GM12878 (cell line): ENCODE measurements at regions not wholly inside any gene's neighbourhood (a gene's known extent, or its start where the extent isn't known, plus 50 kb on each side); places are given as distances from the start of the nearest gene placed in this dataset.

Experiments
- ATAC-seq: fragments of 200-7000 bp; cut with Tn5 transposase; 3 replicates; pipeline ENCODE4 v1.9.1; 2020; ENCODE audit warnings: mild to moderate bottlenecking, moderate library complexity
- BruUV-seq: library from RNA; stranded (reverse); fragments of 400-500 nt; replicated peaks from 2 replicates; lab custom pipeline; 2021; lab: Mats Ljungman, UMichigan
- CTCF ChIA-PET: fragments of 300-600 bp; sonication (Branson Sonifier 250); formaldehyde crosslinking; extraction: SDS; loops from one replicate; lab custom pipeline; 2021; ENCODE audit warnings: inconsistent platforms; lab: Yijun Ruan, JAX
- POLR2A ChIA-PET: fragments of 350-600 bp; formaldehyde crosslinking; extraction: SDS; loops from one replicate; lab custom pipeline; 2021; ENCODE audit warnings: inconsistent platforms; lab: Charles Lee
- RAD21 ChIA-PET: fragments of 300-600 bp; sonication (Branson Sonifier 250); formaldehyde crosslinking; loops from one replicate; lab custom pipeline; 2023; ENCODE audit warnings: antibody characterized with exemption; ENCODE audit not compliant: unreplicated experiment; lab: Charles Lee
- SMC1A ChIA-PET: fragments of 300-600 bp; sonication (Branson Sonifier 250); formaldehyde crosslinking; loops from one replicate; lab custom pipeline; 2023; ENCODE audit not compliant: unreplicated experiment, uncharacterized antibody; lab: Charles Lee
- DNase-seq: peaks from one replicate; pipeline ENCODE4 v3.0.0-alpha.2; 2011; ENCODE audit warnings: low read depth, low spot score
- FAIRE-seq: peaks from 3 replicates; lab custom pipeline; 2011; peaks lifted over from hg19 to GRCh38; lab: Jason Lieb, UNC
- H2AFZ ChIP-seq: 2 replicates; pipeline ENCODE4 v1.6.0; 2011; ENCODE audit warnings: low read depth, low read length, control low read depth; ENCODE audit not compliant: control insufficient read depth
- H3K27ac ChIP-seq: 2 replicates; pipeline ENCODE4 v1.5.1; 2011; ENCODE audit warnings: control low read depth; ENCODE audit not compliant: control insufficient read depth, insufficient read depth
- H3K27me3 ChIP-seq, 2 experiments: replicated peaks in 1 of 2; 2 replicates each; pipeline versions ENCODE4 v1.6.0 to v1.6.1; 2011; ENCODE audit warnings: low read length in 1 of 2; ENCODE audit not compliant: control insufficient read depth in 2 of 2, insufficient read depth in 2 of 2
- H3K36me3 ChIP-seq, 2 experiments: 2 replicates each; pipeline ENCODE4 v1.5.1; 2011; ENCODE audit warnings: low read length in 1 of 2; ENCODE audit not compliant: control insufficient read depth in 2 of 2, insufficient read depth in 2 of 2
- H3K4me1 ChIP-seq: 2 replicates; pipeline ENCODE4 v1.6.1; 2011; ENCODE audit warnings: mild to moderate bottlenecking, low read length, moderate library complexity, mixed read lengths; ENCODE audit not compliant: control insufficient read depth, insufficient read depth
- H3K4me2 ChIP-seq: 2 replicates; pipeline ENCODE4 v1.6.0; 2011; ENCODE audit warnings: control low read depth; ENCODE audit not compliant: control insufficient read depth, insufficient read depth
- H3K4me3 ChIP-seq: fragments of 200-600 bp; sonication (generic); 2 replicates; pipeline ENCODE4 v1.5.1; 2016
- H3K79me2 ChIP-seq: 2 replicates; pipeline ENCODE4 v1.6.0; 2011; ENCODE audit warnings: low read length; ENCODE audit not compliant: control insufficient read depth, insufficient read depth
- H3K9ac ChIP-seq: 2 replicates; pipeline ENCODE4 v1.8.0; 2011; ENCODE audit warnings: low read length, control low read depth, mixed read lengths; ENCODE audit not compliant: control insufficient read depth, insufficient read depth
- H3K9me3 ChIP-seq: replicated peaks from 3 replicates; pipeline ENCODE4 v1.5.1; 2011; ENCODE audit warnings: mild to moderate bottlenecking, low read length; ENCODE audit not compliant: control insufficient read depth, insufficient read depth
- H4K20me1 ChIP-seq: 2 replicates; pipeline ENCODE4 v1.6.0; 2011; ENCODE audit not compliant: control insufficient read depth, insufficient read depth
- BRCA1 ChIP-seq: IDR thresholded peaks from 2 replicates; pipeline ENCODE4 v1.6.1; 2011; ENCODE audit warnings: low read depth, low read length, improper control_type of control experiment
- CUX1 ChIP-seq: IDR thresholded peaks from 2 replicates; pipeline ENCODE4 v1.6.1; 2012; ENCODE audit warnings: improper control_type of control experiment, low read depth, low read length; ENCODE audit not compliant: insufficient replicate concordance
- IRF3 ChIP-seq: fragments of 450-650 bp; IDR thresholded peaks from 2 replicates; pipeline ENCODE4 v1.6.1; 2014; ENCODE audit warnings: mild to moderate bottlenecking
- NFIC ChIP-seq: IDR thresholded peaks from 2 replicates; pipeline ENCODE4 v1.6.1; 2012; ENCODE audit warnings: low read depth, mild to moderate bottlenecking, inconsistent platforms, low read length, moderate library complexity
- NRF1 ChIP-seq: conservative IDR thresholded peaks from 2 replicates; pipeline ENCODE4 v1.6.1; 2011; ENCODE audit warnings: mild to moderate bottlenecking, low read depth, low read length, improper control_type of control experiment
- POLR2AphosphoS5 ChIP-seq: IDR thresholded peaks from 2 replicates; pipeline ENCODE4 v1.6.1; 2011; ENCODE audit warnings: mild to moderate bottlenecking, low read length, inconsistent platforms
- SP1 ChIP-seq: IDR thresholded peaks from one replicate; pipeline ENCODE4 v1.6.1; 2011; ENCODE audit warnings: low read depth, low read length
- SREBF1 ChIP-seq: IDR thresholded peaks from 2 replicates; pipeline ENCODE4 v1.6.1; 2012; ENCODE audit warnings: mild to moderate bottlenecking, low read length
- STAT1 ChIP-seq: fragments of 450-650 bp; conservative IDR thresholded peaks from 2 replicates; pipeline ENCODE4 v1.6.1; 2014; ENCODE audit warnings: antibody characterized with exemption, mild to moderate bottlenecking
- TBL1XR1 ChIP-seq: IDR thresholded peaks from 2 replicates; pipeline ENCODE4 v1.6.1; 2012; ENCODE audit warnings: low read depth, low read length, improper control_type of control experiment
- TCF12 ChIP-seq: IDR thresholded peaks from 2 replicates; pipeline ENCODE4 v1.6.1; 2011; ENCODE audit warnings: low read depth, mild to moderate bottlenecking, low read length
- WGBS: methylation state at CpG from one replicate; pipeline ENCODE4 v1.1.6; 2016; ENCODE audit warnings: low lambda C conversion rate; ENCODE audit not compliant: insufficient replicate concordance, insufficient coverage; ENCODE audit errors: missing lambda C conversion rate; 5-methylcytosine and 5-hydroxymethylcytosine counted together
- in situ Hi-C: fragments of 300-500 bp; cut with MboI; formaldehyde crosslinking; loops from 9 replicates; pipeline ENCODE4 v1.14.3; 2018; ENCODE audit warnings: mixed read lengths
- intact Hi-C: fragments of 100-400 bp; cut with micrococcal nuclease; formaldehyde crosslinking; loops from one replicate; pipeline ENCODE4 v1.14.2; 2022; ENCODE audit not compliant: unreplicated experiment
- TF ChIP-seq, protein P1 (sequence below): fragments of 450-650 bp; IDR thresholded peaks from 2 replicates; pipeline ENCODE4 v1.6.1; 2017; ENCODE audit warnings: antibody characterized with exemption, mild to moderate bottlenecking, moderate library complexity
- TF ChIP-seq, protein P2 (sequence below): fragments of 450-650 bp; IDR thresholded peaks from 2 replicates; pipeline ENCODE4 v1.6.1; 2018; ENCODE audit warnings: borderline replicate concordance, mild to moderate bottlenecking; ENCODE audit not compliant: partially characterized antibody

DNA sequence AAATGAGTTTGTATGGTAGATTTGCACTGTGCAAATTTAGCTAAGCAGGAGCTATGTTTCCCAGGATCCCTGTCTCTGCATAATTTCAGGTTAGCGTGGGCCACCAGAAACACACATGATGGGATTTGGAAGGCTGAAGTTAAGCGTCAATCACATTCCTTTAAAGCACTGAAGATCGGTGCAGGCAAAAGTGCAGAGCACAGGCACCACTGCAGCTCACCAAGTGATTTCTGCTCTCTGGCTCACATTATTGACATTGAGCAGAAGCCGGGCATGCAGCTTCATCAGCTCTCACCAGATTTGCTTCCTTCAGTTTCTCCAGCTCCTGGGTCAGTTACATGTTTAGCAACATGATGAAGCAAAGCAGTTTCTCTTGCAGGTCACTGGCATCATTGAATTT is 256.4 kb upstream of the TGFBR2 start (continued):
- TF ChIP-seq IRF3 = no peak
- no peak for TF ChIP-seq SREBF1
- no peak for TF ChIP-seq POLR2AphosphoS5

- no TSS peak for BruUV-seq
- POLR2A ChIA-PET = no interaction called here
- no peaks in the 10 kb centered on the region for H4K20me1 ChIP-seq
- DNase-seq (no peak), ATAC-seq (no peak), FAIRE-seq (no peak)
- H3K9me3 ChIP-seq = no peaks in the 10 kb centered on the region
- RAD21 ChIA-PET = no interaction called here
- in situ Hi-C loops (no loop called here), intact Hi-C loops (no loop called here)
- no peak overlapping the region for H3K4me2 ChIP-seq
- H2AFZ ChIP-seq = no peak overlapping the region
- no peaks in the 10 kb centered on the region; a peak in 1 of 4 replicates for H3K27me3 ChIP-seq
- WGBS = 97% methylated on average over 2 of the region's 2 CpGs
- no peak overlapping the region for H3K27ac ChIP-seq
- TF ChIP-seq NFIC (no peak), STAT1 (no peak), TBL1XR1 (no peak), SP1 (no peak), TCF12 (no peak), CUX1 (no peak), NRF1 (no peak), BRCA1 (no peak)
- TF ChIP-seq, protein P1, sequence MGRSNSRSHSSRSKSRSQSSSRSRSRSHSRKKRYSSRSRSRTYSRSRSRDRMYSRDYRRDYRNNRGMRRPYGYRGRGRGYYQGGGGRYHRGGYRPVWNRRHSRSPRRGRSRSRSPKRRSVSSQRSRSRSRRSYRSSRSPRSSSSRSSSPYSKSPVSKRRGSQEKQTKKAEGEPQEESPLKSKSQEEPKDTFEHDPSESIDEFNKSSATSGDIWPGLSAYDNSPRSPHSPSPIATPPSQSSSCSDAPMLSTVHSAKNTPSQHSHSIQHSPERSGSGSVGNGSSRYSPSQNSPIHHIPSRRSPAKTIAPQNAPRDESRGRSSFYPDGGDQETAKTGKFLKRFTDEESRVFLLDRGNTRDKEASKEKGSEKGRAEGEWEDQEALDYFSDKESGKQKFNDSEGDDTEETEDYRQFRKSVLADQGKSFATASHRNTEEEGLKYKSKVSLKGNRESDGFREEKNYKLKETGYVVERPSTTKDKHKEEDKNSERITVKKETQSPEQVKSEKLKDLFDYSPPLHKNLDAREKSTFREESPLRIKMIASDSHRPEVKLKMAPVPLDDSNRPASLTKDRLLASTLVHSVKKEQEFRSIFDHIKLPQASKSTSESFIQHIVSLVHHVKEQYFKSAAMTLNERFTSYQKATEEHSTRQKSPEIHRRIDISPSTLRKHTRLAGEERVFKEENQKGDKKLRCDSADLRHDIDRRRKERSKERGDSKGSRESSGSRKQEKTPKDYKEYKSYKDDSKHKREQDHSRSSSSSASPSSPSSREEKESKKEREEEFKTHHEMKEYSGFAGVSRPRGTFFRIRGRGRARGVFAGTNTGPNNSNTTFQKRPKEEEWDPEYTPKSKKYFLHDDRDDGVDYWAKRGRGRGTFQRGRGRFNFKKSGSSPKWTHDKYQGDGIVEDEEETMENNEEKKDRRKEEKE = no peak
- TF ChIP-seq, protein P2, sequence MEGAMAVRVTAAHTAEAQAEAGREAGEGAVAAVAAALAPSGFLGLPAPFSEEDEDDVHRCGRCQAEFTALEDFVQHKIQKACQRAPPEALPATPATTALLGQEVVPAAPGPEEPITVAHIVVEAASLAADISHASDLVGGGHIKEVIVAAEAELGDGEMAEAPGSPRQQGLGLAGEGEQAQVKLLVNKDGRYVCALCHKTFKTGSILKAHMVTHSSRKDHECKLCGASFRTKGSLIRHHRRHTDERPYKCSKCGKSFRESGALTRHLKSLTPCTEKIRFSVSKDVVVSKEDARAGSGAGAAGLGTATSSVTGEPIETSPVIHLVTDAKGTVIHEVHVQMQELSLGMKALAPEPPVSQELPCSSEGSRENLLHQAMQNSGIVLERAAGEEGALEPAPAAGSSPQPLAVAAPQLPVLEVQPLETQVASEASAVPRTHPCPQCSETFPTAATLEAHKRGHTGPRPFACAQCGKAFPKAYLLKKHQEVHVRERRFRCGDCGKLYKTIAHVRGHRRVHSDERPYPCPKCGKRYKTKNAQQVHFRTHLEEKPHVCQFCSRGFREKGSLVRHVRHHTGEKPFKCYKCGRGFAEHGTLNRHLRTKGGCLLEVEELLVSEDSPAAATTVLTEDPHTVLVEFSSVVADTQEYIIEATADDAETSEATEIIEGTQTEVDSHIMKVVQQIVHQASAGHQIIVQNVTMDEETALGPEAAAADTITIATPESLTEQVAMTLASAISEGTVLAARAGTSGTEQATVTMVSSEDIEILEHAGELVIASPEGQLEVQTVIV = no peak
- H3K4me1 ChIP-seq = no peaks in the 10 kb centered on the region
- CTCF ChIA-PET = no interaction called here
- H3K4me3 ChIP-seq = no peak overlapping the region
- H3K9ac ChIP-seq = no peak overlapping the region
- H3K36me3 ChIP-seq = no peaks in the 10 kb centered on the region
- SMC1A ChIA-PET = no interaction called here
- no peaks in the 10 kb centered on the region for H3K79me2 ChIP-seq
Observed at GRCh38 chr3:30350901-30351300, 255.5 kb upstream of the TGFBR2 start.
